HCT116 (cell line): ENCODE measurements at regions not wholly inside any gene's neighbourhood (a gene's known extent, or its start where the extent isn't known, plus 50 kb on each side); places are given as distances from the start of the nearest gene placed in this dataset.

ENCODE experiments used
- ATAC-seq: fragments of 200-7000 bp; cut with Tn5 transposase; 2 replicates; pipeline ENCODE4 v1.9.1; 2020; ENCODE audit warnings: mild to moderate bottlenecking, moderate library complexity
- BruUV-seq: library from RNA; stranded (reverse); fragments of 400-500 nt; replicated peaks from 2 replicates; lab custom pipeline; 2021; lab: Mats Ljungman, UMichigan
- CTCF ChIA-PET: fragments of 300-600 bp; sonication (Branson Sonifier 250); formaldehyde crosslinking; loops from one replicate; lab custom pipeline; 2021; ENCODE audit warnings: antibody characterized with exemption; lab: Charles Lee
- POLR2A ChIA-PET: fragments of 300-600, 350-600 bp; sonication (Branson Sonifier 250); formaldehyde crosslinking; loops from one replicate; lab custom pipeline; 2021; ENCODE audit warnings: antibody characterized with exemption; lab: Charles Lee
- RAD21 ChIA-PET, 2 experiments: fragments of 300-600 bp; sonication (Branson Sonifier 250); formaldehyde crosslinking; loops; one replicate each; lab custom pipeline; 2023; ENCODE audit warnings: low total read pairs in 2 of 2; ENCODE audit not compliant: uncharacterized antibody in 2 of 2, unreplicated experiment in 2 of 2, low non-redundant PET in 1 of 2; lab: Charles Lee
- DNase-seq: peaks from one replicate; pipeline ENCODE4 v3.0.0-alpha.2; 2010; ENCODE audit warnings: low read depth, low spot score
- H2AFZ ChIP-seq: fragments of 200-600 bp; shearing (Covaris generic), sonication (generic); 2 replicates; pipeline ENCODE4 v1.6.1; 2017; ENCODE audit warnings: low read depth, mixed run types, mixed read lengths, antibody characterized with exemption, low read length; ENCODE audit not compliant: poor library complexity, severe bottlenecking
- H3K27ac ChIP-seq: 2 replicates; pipeline ENCODE4 v1.5.1; 2012; ENCODE audit warnings: low read depth, low read length
- H3K27me3 ChIP-seq: fragments of 200-600 bp; sonication (generic); 2 replicates; pipeline ENCODE4 v1.6.1; 2016; ENCODE audit warnings: mixed run types, low read length, mixed read lengths; ENCODE audit not compliant: insufficient read depth
- H3K36me3 ChIP-seq, 2 experiments: fragments of 200-500 bp in 1 of 2; fragments of 200-600 bp in 1 of 2; sonication (Bioruptor generic) in 1 of 2; sonication (generic) in 1 of 2; 2 replicates each; pipeline versions ENCODE4 v1.5.1 to v1.6.1; 2014 to 2016; ENCODE audit warnings: low read length in 2 of 2, inconsistent platforms in 1 of 2, mixed read lengths in 1 of 2, mixed run types in 1 of 2; ENCODE audit not compliant: insufficient read depth in 2 of 2, control insufficient read depth in 1 of 2
- H3K4me1 ChIP-seq, 2 experiments: fragments of 200-600 bp in 1 of 2; sonication (generic) in 1 of 2; 2 replicates each; pipeline versions ENCODE4 v1.5.1 to v1.6.1; 2012 to 2017; ENCODE audit warnings: low read length in 2 of 2, inconsistent platforms in 1 of 2, mild to moderate bottlenecking in 1 of 2, mixed read lengths in 1 of 2, mixed run types in 1 of 2, moderate library complexity in 1 of 2; ENCODE audit not compliant: insufficient read depth in 2 of 2, control insufficient read depth in 1 of 2
- H3K4me2 ChIP-seq: fragments of 200-600 bp; sonication (generic); 2 replicates; pipeline ENCODE4 v1.6.1; 2017; ENCODE audit warnings: mixed run types, low read length, mixed read lengths
- H3K4me3 ChIP-seq, 2 experiments: fragments of 200-600 bp in 1 of 2; sonication (generic) in 1 of 2; replicated peaks in 1 of 2; 2 replicates each; pipeline ENCODE4 v1.5.1; 2011 to 2016; ENCODE audit warnings: low read length in 2 of 2, control low read depth in 1 of 2, low read depth in 1 of 2, mild to moderate bottlenecking in 1 of 2, mixed read lengths in 1 of 2, mixed run types in 1 of 2
- H3K79me2 ChIP-seq: fragments of 200-600 bp; sonication (generic); 2 replicates; pipeline ENCODE4 v1.6.1; 2017; ENCODE audit warnings: mild to moderate bottlenecking, mixed run types, low read length, moderate library complexity, mixed read lengths; ENCODE audit not compliant: insufficient read depth
- H3K9ac ChIP-seq: fragments of 200-600 bp; sonication (generic); 2 replicates; pipeline ENCODE4 v1.6.1; 2016; ENCODE audit warnings: low read length, mixed read lengths
- H3K9me2 ChIP-seq: fragments of 200-600 bp; sonication (generic), shearing (Covaris generic); 2 replicates; pipeline ENCODE4 v1.6.1; 2017; ENCODE audit warnings: mixed run types, mild to moderate bottlenecking, moderate library complexity; ENCODE audit not compliant: insufficient read depth
- H3K9me3 ChIP-seq, 2 experiments: fragments of 200-500 bp in 1 of 2; fragments of 200-600 bp in 1 of 2; sonication (Bioruptor generic) in 1 of 2; sonication (generic) in 1 of 2; 2 replicates each; pipeline ENCODE4 v1.6.1; 2014 to 2017; ENCODE audit warnings: low read length in 2 of 2, mixed read lengths in 2 of 2, inconsistent platforms in 1 of 2, low read depth in 1 of 2, mild to moderate bottlenecking in 1 of 2, mixed run types in 1 of 2, moderate library complexity in 1 of 2; ENCODE audit not compliant: control insufficient read depth in 1 of 2, insufficient read depth in 1 of 2
- H4K20me1 ChIP-seq: fragments of 200-600 bp; sonication (generic), shearing (Covaris generic); 2 replicates; pipeline ENCODE4 v1.6.1; 2017; ENCODE audit warnings: mixed run types, mild to moderate bottlenecking, moderate library complexity; ENCODE audit not compliant: insufficient read depth
- CBX3 ChIP-seq: IDR thresholded peaks from 2 replicates; pipeline ENCODE4 v1.6.1; 2012; ENCODE audit warnings: low read depth
- CEBPB ChIP-seq: IDR thresholded peaks from 2 replicates; pipeline ENCODE4 v1.6.1; 2012; ENCODE audit warnings: low read depth
- EGR1 ChIP-seq: IDR thresholded peaks from 2 replicates; pipeline ENCODE4 v1.6.1; 2012; ENCODE audit warnings: low read depth
- ELF1 ChIP-seq: IDR thresholded peaks from 2 replicates; pipeline ENCODE4 v1.6.1; 2012; ENCODE audit warnings: low read depth, borderline replicate concordance
- EZH2 ChIP-seq: fragments of 200-600 bp; sonication (generic); IDR thresholded peaks from 2 replicates; pipeline ENCODE4 v1.6.1; 2017; ENCODE audit warnings: antibody characterized with exemption, mixed run types
- EZH2phosphoT487 ChIP-seq: fragments of 200-600 bp; IDR thresholded peaks from 2 replicates; pipeline ENCODE4 v1.6.1; 2018; ENCODE audit warnings: antibody characterized with exemption, borderline replicate concordance
- FOSL1 ChIP-seq: IDR thresholded peaks from 2 replicates; pipeline ENCODE4 v1.6.1; 2012; ENCODE audit warnings: low read depth
- POLR2A ChIP-seq: IDR thresholded peaks from 2 replicates; pipeline ENCODE4 v1.7.0; 2011; ENCODE audit warnings: borderline replicate concordance; ENCODE audit not compliant: insufficient read depth, insufficient read length; ENCODE audit errors: extremely low read depth
- POLR2AphosphoS5 ChIP-seq: IDR thresholded peaks from 2 replicates; pipeline ENCODE4 v1.6.1; 2011; ENCODE audit warnings: mild to moderate bottlenecking, low read depth, low read length, moderate library complexity
- RAD21 ChIP-seq: IDR thresholded peaks from 2 replicates; pipeline ENCODE4 v1.6.1; 2012; ENCODE audit warnings: low read depth, mild to moderate bottlenecking
- SP1 ChIP-seq: IDR thresholded peaks from 2 replicates; pipeline ENCODE4 v1.6.1; 2012; ENCODE audit warnings: low read depth
- SRF ChIP-seq: IDR thresholded peaks from 2 replicates; pipeline ENCODE4 v1.6.1; 2012; ENCODE audit warnings: low read depth
- TCF7L2 ChIP-seq: IDR thresholded peaks from 2 replicates; pipeline ENCODE4 v1.7.0; 2011; ENCODE audit warnings: borderline replicate concordance, inconsistent platforms; ENCODE audit not compliant: insufficient read depth, insufficient read length; ENCODE audit errors: extremely low read depth
- ZFX ChIP-seq: fragments of 450-650 bp; IDR thresholded peaks from 2 replicates; pipeline ENCODE4 v1.6.1; 2017
- ZNF274 ChIP-seq: fragments of 200-500 bp; sonication (Bioruptor generic); IDR thresholded peaks from 2 replicates; pipeline ENCODE4 v1.6.1; 2014; ENCODE audit warnings: mild to moderate bottlenecking, low read depth, low read length, inconsistent platforms
- intact Hi-C: fragments of 100-400 bp; cut with micrococcal nuclease; formaldehyde crosslinking; loops from 2 replicates; pipeline ENCODE4 v1.10.0; 2022
- TF ChIP-seq, protein P1 (sequence below), 3 experiments: fragments of 200-600 bp in 1 of 3; sonication (generic) in 1 of 3; IDR thresholded peaks in 2 of 3; conservative IDR thresholded peaks in 1 of 3; 2 replicates each; pipeline ENCODE4 v1.5.1; 2012 to 2017; ENCODE audit warnings: low read depth in 2 of 3, low read length in 2 of 3, antibody characterized with exemption in 1 of 3, borderline replicate concordance in 1 of 3, control low read depth in 1 of 3, mild to moderate bottlenecking in 1 of 3, mixed read lengths in 1 of 3, mixed run types in 1 of 3, moderate library complexity in 1 of 3; ENCODE audit not compliant: insufficient read depth in 1 of 3
- TF ChIP-seq, protein P2 (sequence below): IDR thresholded peaks from 2 replicates; pipeline ENCODE4 v1.6.1; 2011; ENCODE audit warnings: mild to moderate bottlenecking, low read length, moderate library complexity; ENCODE audit not compliant: insufficient replicate concordance; ENCODE audit errors: extremely low read depth
- TF ChIP-seq, protein P3 (sequence below): IDR thresholded peaks from 2 replicates; pipeline ENCODE4 v1.6.1; 2012

DNA sequence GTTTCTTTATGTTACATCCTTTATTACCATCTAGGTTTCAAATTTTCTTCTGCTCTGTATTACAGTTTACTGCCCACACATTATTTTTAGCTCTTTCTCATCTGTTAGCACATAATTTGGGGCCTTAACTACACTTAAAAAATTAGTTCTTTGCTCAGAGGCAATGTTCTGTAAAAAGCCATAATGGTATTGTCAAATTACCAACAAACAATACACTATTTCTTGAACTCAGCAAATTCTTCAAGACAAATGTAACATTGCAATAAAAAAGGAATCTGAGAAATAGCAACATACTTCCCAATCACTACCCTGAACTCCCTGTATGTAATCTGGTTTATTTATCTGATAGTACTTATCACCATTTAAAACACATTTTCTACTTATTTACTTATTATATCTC lies 448.6 kb upstream of the OPRM1 start:
- Histone ChIP-seq H3K27me3 (peaks cover 20% of the 10 kb centered on the region), H3K27ac (no peak overlapping the region), H2AFZ (no peak overlapping the region), H3K4me1 (no peaks in the 10 kb centered on the region), H3K79me2 (no peaks in the 10 kb centered on the region), H4K20me1 (no peaks in the 10 kb centered on the region), H3K9me3 (no peaks in the 10 kb centered on the region), H3K9ac (no peak overlapping the region), H3K9me2 (no peaks in the 10 kb centered on the region), H3K4me2 (no peak overlapping the region), H3K36me3 (no peaks in the 10 kb centered on the region), H3K4me3 (no peak overlapping the region)
- intact Hi-C loops, result no loop called here
- BruUV-seq, result no TSS peak
- no peak for ATAC-seq
- DNase-seq, result no peak
- TF ChIP-seq RAD21 (no peak), EGR1 (no peak), CBX3 (no peak), EZH2phosphoT487 (no peak), SRF (no peak), CEBPB (no peak), POLR2AphosphoS5 (no peak), ZFX (no peak), ZNF274 (no peak), TCF7L2 (no peak), ELF1 (no peak), SP1 (no peak), EZH2 (no peak), POLR2A (no peak), FOSL1 (no peak)
- TF ChIP-seq, protein P1, sequence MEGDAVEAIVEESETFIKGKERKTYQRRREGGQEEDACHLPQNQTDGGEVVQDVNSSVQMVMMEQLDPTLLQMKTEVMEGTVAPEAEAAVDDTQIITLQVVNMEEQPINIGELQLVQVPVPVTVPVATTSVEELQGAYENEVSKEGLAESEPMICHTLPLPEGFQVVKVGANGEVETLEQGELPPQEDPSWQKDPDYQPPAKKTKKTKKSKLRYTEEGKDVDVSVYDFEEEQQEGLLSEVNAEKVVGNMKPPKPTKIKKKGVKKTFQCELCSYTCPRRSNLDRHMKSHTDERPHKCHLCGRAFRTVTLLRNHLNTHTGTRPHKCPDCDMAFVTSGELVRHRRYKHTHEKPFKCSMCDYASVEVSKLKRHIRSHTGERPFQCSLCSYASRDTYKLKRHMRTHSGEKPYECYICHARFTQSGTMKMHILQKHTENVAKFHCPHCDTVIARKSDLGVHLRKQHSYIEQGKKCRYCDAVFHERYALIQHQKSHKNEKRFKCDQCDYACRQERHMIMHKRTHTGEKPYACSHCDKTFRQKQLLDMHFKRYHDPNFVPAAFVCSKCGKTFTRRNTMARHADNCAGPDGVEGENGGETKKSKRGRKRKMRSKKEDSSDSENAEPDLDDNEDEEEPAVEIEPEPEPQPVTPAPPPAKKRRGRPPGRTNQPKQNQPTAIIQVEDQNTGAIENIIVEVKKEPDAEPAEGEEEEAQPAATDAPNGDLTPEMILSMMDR (IDR thresholded peaks at IDR 0.05 in 2 of 3, conservative IDR thresholded peaks at IDR 0.05 in 1 of 3; ENCODE audit: borderline replicate concordance in 1 of 3, insufficient read depth in 1 of 3, low read depth in 2 of 3, low read length in 2 of 3), result no peak
- TF ChIP-seq, protein P2, sequence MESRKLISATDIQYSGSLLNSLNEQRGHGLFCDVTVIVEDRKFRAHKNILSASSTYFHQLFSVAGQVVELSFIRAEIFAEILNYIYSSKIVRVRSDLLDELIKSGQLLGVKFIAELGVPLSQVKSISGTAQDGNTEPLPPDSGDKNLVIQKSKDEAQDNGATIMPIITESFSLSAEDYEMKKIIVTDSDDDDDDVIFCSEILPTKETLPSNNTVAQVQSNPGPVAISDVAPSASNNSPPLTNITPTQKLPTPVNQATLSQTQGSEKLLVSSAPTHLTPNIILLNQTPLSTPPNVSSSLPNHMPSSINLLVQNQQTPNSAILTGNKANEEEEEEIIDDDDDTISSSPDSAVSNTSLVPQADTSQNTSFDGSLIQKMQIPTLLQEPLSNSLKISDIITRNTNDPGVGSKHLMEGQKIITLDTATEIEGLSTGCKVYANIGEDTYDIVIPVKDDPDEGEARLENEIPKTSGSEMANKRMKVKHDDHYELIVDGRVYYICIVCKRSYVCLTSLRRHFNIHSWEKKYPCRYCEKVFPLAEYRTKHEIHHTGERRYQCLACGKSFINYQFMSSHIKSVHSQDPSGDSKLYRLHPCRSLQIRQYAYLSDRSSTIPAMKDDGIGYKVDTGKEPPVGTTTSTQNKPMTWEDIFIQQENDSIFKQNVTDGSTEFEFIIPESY, result no peak
- TF ChIP-seq, protein P3, sequence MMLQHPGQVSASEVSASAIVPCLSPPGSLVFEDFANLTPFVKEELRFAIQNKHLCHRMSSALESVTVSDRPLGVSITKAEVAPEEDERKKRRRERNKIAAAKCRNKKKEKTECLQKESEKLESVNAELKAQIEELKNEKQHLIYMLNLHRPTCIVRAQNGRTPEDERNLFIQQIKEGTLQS, result no peak
- ChIA-PET CTCF (no interaction called here), POLR2A (no interaction called here), RAD21 (no interaction called here)
